ENCODE measurements at regions not wholly inside any gene's neighbourhood (a gene's known extent, or its start where the extent isn't known, plus 50 kb on each side); places are given as distances from the start of the nearest gene placed in this dataset.

GRCh38 chr11:95435192-95435591, 204.2 kb upstream of the SESN3 start:
- H3K4me3 ChIP-seq (ENCODE audit: low read length): no peak overlapping the region
- no peak for TF ChIP-seq CTCF (conservative IDR thresholded peaks at IDR 0.05; ENCODE audit: low read length)
- no peak for DNase-seq (ENCODE audit: low read depth)

DNA sequence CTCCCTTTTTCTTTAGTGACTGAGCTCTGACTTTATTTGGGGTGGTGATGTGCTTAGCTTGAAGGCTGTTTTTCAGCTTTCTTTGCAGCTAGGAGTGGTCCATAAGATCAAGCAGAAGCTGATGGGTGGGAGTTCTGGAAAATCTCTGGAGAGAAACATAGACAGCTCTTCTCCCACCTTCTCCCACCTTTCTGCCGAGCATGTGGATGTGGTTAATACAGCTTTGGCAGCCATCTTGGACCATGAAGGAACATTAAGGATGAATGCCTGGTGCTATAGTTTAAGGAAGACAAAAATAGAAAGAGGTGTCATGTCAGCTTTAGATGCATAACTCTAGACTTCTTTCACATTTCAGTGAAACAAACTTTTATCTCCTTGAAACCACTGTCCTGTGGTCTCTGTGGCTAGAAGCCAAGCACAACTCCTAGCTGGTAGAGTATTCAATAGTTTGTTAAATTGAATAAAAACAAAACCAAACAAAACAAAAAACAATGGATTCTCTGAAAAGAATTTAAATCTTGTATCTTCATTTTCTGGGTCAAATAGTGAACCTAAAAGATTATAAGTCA, 203.6 kb upstream of the SESN3 start:
- H3K4me3 ChIP-seq (ENCODE audit: low read length): no peak overlapping the region
- no peak for TF ChIP-seq CTCF (conservative IDR thresholded peaks at IDR 0.05; ENCODE audit: low read length)
- DNase-seq (ENCODE audit: low read depth): no peak

GRCh38 chr11:95434009-95434408, 203.0 kb upstream of the SESN3 start:
- TF ChIP-seq CTCF (conservative IDR thresholded peaks at IDR 0.05; ENCODE audit: low read length): no peak
- DNase-seq (ENCODE audit: low read depth): no peak
- H3K4me3 ChIP-seq (ENCODE audit: low read length): no peak overlapping the region

GRCh38 chr11:95432714-95433503, 201.9 kb upstream of the SESN3 start:
- H3K4me3 ChIP-seq (ENCODE audit: low read length): no peak overlapping the region
- DNase-seq (ENCODE audit: low read depth): no peak
- no peak for TF ChIP-seq CTCF (conservative IDR thresholded peaks at IDR 0.05; ENCODE audit: low read length)

DNA sequence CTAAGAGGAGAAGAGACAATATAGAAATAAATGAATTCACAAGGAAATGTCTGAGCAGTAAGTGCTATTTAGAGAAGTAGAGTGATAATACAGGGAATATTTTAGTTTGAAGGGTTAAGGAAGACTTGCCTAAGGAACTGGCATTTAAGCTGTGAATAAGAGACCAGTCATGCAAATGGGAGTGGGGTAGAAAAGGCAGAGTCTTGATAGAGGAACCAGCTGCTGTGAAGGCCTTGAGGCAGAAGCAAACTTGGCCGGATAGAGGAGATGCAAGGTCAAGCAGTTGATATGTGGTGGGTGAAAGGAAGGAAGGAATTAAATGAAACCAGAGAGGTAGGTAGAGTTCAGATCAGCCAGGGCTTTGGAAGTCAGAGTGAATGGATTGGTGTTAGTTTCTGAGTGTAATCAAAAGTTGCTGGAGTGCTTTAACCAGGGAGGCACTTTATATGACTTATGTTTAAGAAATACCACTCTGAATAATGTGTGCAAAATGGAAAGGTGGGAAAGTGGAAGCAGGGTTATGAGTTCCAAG, 198.4 kb upstream of the SESN3 start:
- DNase-seq (ENCODE audit: low read depth): peak; percentile 7
- no peak for TF ChIP-seq CTCF (conservative IDR thresholded peaks at IDR 0.05; ENCODE audit: low read length)
- no peak overlapping the region for H3K4me3 ChIP-seq (ENCODE audit: low read length)

- TF ChIP-seq CTCF (conservative IDR thresholded peaks at IDR 0.05; ENCODE audit: low read length): no peak
- no peak overlapping the region for H3K4me3 ChIP-seq (ENCODE audit: low read length)
- DNase-seq (ENCODE audit: low read depth): no peak
These were observed 195.9 kb upstream of the SESN3 start for GRCh38 chr11:95426823-95427462.
